Ammon's horn (tissue), 1 donor: ENCODE measurements at regions not wholly inside any gene's neighbourhood (a gene's known extent, or its start where the extent isn't known, plus 50 kb on each side); places are given as distances from the start of the nearest gene placed in this dataset.

Source experiments
- DNase-seq: peaks from one replicate; pipeline ENCODE4 v3.0.0-alpha.2; 2016; ENCODE audit warnings: low spot score

DNA sequence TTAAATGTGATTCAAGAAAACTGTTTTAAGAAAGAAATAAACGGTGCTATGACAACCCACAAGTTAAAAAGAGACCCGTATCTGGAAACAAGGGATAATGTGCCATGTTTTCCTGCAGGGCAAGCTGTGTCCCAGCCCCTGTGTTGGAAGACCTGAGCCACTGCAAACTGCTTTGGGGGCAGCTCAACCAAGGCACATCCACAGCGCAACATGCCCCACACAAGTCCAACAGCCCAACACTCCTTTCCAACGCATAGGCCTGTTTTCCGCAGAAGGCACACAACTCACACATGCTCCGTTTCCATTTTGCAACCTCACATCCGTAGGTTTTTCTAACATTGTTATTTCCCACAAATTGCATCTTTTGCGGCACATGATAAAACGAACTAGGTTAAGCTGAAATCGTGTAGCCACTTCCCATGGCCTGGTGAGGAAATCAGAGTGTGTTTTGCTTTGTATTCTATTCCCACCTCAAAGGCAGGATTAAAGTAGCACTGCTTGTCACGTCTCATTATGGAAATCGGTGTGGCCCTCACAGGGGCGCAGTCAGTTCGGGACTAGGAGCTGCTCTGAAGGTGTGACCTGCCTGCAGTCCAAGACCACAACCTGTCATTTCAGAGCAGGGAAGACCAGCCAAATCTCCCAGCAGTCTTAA is 50.5 kb upstream of the ZNF516 start:
- DNase-seq = no peak

DNA sequence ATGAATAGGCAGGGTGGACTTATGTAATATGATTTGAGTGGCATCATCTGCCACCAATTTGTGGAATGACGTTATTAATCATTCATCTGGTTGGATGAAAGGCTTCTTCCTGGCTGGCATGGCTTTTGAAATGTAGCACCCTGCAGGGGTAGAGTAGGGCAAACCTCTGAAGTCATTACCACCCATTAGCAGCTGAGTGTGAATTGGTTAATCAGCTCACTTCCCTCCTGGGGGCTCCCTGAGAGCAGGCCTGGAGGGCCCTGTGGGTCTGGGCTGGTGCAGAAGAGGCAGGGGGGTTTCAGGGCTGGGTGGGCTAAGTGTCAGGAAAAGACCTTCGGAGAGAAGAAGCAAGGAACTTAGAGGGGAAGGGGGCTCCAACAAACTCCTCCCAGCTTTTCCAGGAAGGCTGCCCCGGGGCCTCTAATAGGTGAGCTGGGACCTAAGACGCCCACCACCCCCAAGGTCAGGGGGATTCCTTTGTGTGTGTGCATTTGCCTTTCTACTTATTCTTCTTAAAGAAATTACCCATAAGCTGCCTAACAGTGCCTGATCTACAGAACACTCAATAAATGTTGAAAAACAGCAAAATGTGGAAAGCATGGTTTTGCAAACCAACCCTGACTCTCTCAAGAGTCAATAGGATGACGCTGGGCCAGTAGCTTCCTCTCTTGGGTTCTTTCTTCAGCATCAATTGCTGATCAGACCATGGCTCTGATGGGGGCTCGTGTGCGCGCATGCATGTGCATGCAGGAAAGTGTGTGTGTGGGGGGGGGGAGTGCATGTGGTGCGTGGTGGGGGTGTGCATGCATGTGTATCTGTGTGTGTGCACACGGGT is 49.7 kb upstream of the ZNF516 start:
- DNase-seq = no peak
